Ascending aorta (tissue), 2 donors: ENCODE measurements at regions not wholly inside any gene's neighbourhood (a gene's known extent, or its start where the extent isn't known, plus 50 kb on each side); places are given as distances from the start of the nearest gene placed in this dataset.

Source experiments
- DNase-seq, 2 donors: peaks; one replicate each; pipeline ENCODE4 v3.0.0-alpha.2; 2019; ENCODE audit warnings: low spot score in 2 of 2
- H3K27ac ChIP-seq, 2 donors: fragments of 200-600 bp; sonication (generic); one replicate each; pipeline ENCODE4 v1.5.1; 2016 to 2017; ENCODE audit warnings: mild to moderate bottlenecking in 1 of 2
- H3K27me3 ChIP-seq: fragments of 200-600 bp; sonication (generic); one replicate; pipeline ENCODE4 v1.5.1; 2017
- H3K36me3 ChIP-seq, 2 donors: fragments of 200-600 bp; sonication (generic); one replicate each; pipeline ENCODE4 v1.5.1; 2016
- H3K4me1 ChIP-seq, 2 donors: fragments of 200-600 bp; sonication (generic); one replicate each; pipeline ENCODE4 v1.5.1; 2016 to 2017; ENCODE audit warnings: mild to moderate bottlenecking in 1 of 2
- H3K4me3 ChIP-seq, 2 donors: fragments of 200-600 bp; sonication (generic); one replicate each; pipeline ENCODE4 v1.5.1; 2016 to 2017; ENCODE audit warnings: mild to moderate bottlenecking in 1 of 2
- H3K9me3 ChIP-seq, 2 donors: fragments of 200-600 bp; sonication (generic); one replicate each; pipeline ENCODE4 v1.5.1; 2016
- intact Hi-C: fragments of 100-400 bp; cut with DNase I; formaldehyde crosslinking; loops from one replicate; pipeline ENCODE4 v1.15.1; 2023
- TF ChIP-seq, protein P1 (sequence below), 3 experiments: fragments of 200-600 bp in 2 of 3; fragments of 450-650 bp in 1 of 3; sonication (generic) in 2 of 3; IDR thresholded peaks; one replicate each; pipeline ENCODE4 v1.5.1; 2016 to 2019; ENCODE audit warnings: antibody characterized with exemption in 3 of 3, mild to moderate bottlenecking in 1 of 3, moderate library complexity in 1 of 3

DNA sequence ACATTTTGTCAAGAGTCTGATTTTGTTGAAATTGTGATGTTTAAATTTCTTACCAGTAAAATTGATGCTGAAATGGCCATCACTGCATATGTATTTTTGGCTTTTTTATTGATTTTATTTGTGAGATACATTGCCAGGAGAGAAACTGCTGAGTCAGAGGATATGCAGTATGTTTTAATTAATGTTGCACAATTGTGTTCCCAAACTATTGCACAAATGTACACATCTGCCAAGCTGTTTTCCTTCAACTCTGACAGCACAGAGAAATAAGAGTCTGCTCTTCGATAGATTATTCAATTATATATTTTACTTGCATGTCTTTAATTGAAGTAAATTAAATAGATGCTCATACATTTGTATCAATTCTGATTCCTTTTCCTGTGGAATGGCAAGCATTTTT is 640.2 kb upstream of the LUZP2 start:
- no peaks in the 10 kb centered on the region for H3K36me3 ChIP-seq
- intact Hi-C loops, result no loop called here
- no peak overlapping the region for H3K27ac ChIP-seq
- TF ChIP-seq, protein P1, sequence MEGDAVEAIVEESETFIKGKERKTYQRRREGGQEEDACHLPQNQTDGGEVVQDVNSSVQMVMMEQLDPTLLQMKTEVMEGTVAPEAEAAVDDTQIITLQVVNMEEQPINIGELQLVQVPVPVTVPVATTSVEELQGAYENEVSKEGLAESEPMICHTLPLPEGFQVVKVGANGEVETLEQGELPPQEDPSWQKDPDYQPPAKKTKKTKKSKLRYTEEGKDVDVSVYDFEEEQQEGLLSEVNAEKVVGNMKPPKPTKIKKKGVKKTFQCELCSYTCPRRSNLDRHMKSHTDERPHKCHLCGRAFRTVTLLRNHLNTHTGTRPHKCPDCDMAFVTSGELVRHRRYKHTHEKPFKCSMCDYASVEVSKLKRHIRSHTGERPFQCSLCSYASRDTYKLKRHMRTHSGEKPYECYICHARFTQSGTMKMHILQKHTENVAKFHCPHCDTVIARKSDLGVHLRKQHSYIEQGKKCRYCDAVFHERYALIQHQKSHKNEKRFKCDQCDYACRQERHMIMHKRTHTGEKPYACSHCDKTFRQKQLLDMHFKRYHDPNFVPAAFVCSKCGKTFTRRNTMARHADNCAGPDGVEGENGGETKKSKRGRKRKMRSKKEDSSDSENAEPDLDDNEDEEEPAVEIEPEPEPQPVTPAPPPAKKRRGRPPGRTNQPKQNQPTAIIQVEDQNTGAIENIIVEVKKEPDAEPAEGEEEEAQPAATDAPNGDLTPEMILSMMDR (IDR thresholded peaks at IDR 0.05), result no peak
- H3K4me3 ChIP-seq, result no peak overlapping the region
- H3K9me3 ChIP-seq, result no peaks in the 10 kb centered on the region
- H3K4me1 ChIP-seq, result no peaks in the 10 kb centered on the region
- H3K27me3 ChIP-seq, result no peaks in the 10 kb centered on the region
- no peak for DNase-seq

DNA sequence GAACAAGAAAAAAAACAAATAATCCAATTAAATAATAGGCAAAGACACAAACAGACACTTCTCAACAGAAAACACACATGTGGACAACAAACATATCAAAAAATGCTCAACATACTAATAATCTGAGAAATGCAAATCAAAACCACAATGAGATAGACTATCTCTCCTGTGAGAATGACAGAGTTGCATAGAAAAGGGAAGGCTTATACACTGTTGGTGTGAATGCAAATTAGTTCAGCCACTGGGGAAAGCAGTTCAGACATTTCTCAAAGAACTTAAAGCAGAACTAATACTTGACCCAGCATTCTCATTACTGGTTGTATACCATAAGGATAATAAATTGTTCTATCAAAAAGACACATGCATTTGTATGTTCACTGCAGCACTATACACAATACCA is 637.8 kb upstream of the LUZP2 start:
- intact Hi-C loops, result no loop called here
- no peaks in the 10 kb centered on the region for H3K4me1 ChIP-seq
- no peak overlapping the region for H3K27ac ChIP-seq
- no peak for DNase-seq
- TF ChIP-seq, protein P1 (IDR thresholded peaks at IDR 0.05), result no peak
- H3K9me3 ChIP-seq, result no peaks in the 10 kb centered on the region
- no peaks in the 10 kb centered on the region for H3K36me3 ChIP-seq
- H3K4me3 ChIP-seq, result no peak overlapping the region
- no peaks in the 10 kb centered on the region for H3K27me3 ChIP-seq

DNA sequence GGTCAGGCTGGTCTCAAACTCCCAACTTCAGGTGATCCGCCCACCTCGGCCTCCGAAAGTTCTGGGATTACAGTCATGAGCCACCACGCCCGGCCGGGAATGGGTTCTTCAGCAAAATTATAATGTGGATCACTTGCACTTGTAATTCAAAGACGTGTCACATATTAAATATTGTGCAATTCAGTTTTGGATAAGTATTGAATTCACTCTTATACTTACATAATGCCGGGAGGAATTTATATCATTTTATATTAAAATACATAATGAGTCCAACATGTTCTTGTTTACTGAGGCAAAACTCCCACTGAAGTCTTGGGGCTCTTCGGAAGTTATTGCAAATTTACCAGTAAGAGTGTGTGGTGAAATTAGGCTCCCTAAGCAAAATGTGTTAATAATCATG is 635.2 kb upstream of the LUZP2 start:
- Histone ChIP-seq H3K36me3 (no peaks in the 10 kb centered on the region), H3K27ac (no peak overlapping the region), H3K27me3 (no peaks in the 10 kb centered on the region), H3K4me1 (no peaks in the 10 kb centered on the region), H3K9me3 (no peaks in the 10 kb centered on the region), H3K4me3 (no peak overlapping the region)
- TF ChIP-seq, protein P1 (IDR thresholded peaks at IDR 0.05), result no peak
- intact Hi-C loops, result no loop called here
- no peak for DNase-seq

DNA sequence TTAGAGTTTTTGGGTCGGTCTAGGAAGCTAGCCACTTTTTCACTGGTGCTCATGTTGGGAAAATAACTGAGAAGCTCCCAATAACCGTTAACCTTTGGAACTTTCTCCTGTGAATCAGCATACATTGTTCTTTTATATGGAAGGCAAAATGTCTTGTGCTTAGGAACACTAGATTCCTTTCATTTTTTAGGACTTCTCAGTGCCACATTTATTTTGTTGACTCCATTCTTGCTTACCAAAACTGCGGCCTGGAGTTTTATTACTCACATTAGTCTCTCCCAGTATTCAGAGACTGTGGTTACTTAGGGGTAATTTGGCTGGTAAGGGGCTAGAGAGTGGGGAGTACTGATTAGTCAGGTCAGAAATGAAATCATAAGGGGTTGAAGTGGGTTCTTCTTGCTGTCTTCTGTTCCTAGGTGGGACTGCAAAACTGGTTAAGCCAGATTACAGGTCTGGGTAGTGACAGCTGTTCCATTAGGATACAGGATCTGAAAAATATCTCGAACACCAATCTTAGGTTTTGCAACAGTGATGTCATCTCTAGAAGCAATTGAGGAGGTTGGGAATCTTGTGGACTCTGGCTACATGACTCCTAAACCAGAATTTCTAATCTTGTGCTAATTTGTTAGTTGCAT is 631.4 kb upstream of the LUZP2 start:
- H3K9me3 ChIP-seq, result no peaks in the 10 kb centered on the region
- DNase-seq, result no peak
- H3K4me3 ChIP-seq, result no peak overlapping the region
- TF ChIP-seq, protein P1 (IDR thresholded peaks at IDR 0.05), result no peak
- H3K4me1 ChIP-seq, result no peaks in the 10 kb centered on the region
- H3K27ac ChIP-seq, result no peak overlapping the region
- H3K27me3 ChIP-seq, result no peaks in the 10 kb centered on the region
- H3K36me3 ChIP-seq, result no peaks in the 10 kb centered on the region
- intact Hi-C loops, result no loop called here

DNA sequence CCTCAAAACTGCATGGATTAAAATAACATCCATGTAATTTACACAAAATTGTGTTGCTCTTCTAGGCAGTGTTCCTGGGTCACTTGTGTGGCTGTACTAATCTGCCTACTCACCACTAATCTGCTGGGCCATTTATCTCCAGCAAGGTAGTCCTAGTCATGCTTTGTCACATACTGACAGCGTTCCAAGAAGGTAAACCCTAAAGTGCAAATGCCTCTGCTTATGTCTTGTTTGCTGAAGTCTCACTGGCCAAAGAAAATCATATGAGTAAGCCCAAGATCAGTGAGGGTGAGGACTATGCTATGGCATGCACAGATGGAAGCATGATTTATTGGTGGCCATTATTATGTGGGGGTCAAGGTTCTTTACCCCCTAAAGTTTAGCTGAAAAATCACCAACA is 630.2 kb upstream of the LUZP2 start:
- Histone ChIP-seq H3K36me3 (no peaks in the 10 kb centered on the region), H3K27ac (no peak overlapping the region), H3K9me3 (no peaks in the 10 kb centered on the region), H3K27me3 (no peaks in the 10 kb centered on the region), H3K4me1 (no peaks in the 10 kb centered on the region), H3K4me3 (no peak overlapping the region)
- DNase-seq, result no peak
- TF ChIP-seq, protein P1 (IDR thresholded peaks at IDR 0.05), result no peak
- intact Hi-C loops, result no loop called here

DNA sequence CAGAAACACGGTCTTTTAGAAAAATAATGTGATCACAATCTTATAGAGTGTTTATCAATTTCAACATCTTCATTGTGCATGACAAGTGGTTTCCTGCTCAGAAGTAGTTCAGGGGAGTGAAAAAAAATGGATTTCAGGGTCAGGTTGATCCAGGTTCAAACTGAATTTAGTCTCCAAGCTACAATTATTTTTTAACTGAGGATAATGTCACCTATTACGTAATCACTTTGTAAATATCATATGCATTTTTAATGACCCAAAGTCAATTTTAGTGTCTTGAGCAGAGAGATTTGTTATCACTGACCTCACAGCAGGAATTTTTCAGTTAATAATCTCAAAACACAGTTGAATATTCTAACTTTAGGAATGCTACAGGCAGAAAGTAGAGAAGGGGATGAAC is 627.2 kb upstream of the LUZP2 start:
- TF ChIP-seq, protein P1 (IDR thresholded peaks at IDR 0.05), result no peak
- H3K27ac ChIP-seq, result no peak overlapping the region
- H3K4me1 ChIP-seq, result no peaks in the 10 kb centered on the region
- intact Hi-C loops, result no loop called here
- H3K27me3 ChIP-seq, result no peaks in the 10 kb centered on the region
- no peak overlapping the region for H3K4me3 ChIP-seq
- H3K36me3 ChIP-seq, result no peaks in the 10 kb centered on the region
- no peak for DNase-seq
- H3K9me3 ChIP-seq, result no peaks in the 10 kb centered on the region
